HG02763 (cell line): ENCODE measurements at regions not wholly inside any gene's neighbourhood (a gene's known extent, or its start where the extent isn't known, plus 50 kb on each side); places are given as distances from the start of the nearest gene placed in this dataset.

Experiments
- ATAC-seq: cut with Tn5 transposase; IDR thresholded peaks from one replicate; pipeline ENCODE4 v1.9.1; 2021; ENCODE audit warnings: mild to moderate bottlenecking, moderate library complexity; ENCODE audit not compliant: unreplicated experiment

DNA sequence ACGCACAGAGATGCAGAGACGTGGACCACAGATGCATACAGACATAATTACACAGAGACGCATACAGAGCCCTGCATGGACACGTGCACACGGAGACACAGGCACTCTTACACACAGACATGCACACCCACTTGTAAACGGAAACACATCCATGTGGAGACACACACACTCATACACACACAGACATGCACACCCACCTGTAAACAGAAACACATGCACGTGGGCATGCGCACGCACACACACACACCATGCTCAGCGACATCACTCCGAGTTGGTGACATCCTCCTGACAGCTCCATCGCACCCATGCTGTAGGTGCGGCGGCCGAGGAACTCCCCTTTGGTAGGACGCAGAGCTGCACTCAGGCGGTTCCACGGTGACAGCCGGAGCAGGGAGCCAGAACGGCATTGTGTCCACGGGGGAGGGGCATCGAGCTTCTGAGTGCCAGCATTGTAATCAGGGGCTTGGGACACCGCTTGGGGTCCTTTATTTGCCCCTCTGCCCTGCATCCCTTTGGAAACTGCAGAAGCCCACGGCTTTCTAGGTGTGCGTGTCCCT is 233.5 kb downstream of the RBFOX3 start:
- ATAC-seq, result no peak

- ATAC-seq, result no peak
Observed at GRCh38 chr17:79374807-79375206, 236.0 kb downstream of the RBFOX3 start.

DNA sequence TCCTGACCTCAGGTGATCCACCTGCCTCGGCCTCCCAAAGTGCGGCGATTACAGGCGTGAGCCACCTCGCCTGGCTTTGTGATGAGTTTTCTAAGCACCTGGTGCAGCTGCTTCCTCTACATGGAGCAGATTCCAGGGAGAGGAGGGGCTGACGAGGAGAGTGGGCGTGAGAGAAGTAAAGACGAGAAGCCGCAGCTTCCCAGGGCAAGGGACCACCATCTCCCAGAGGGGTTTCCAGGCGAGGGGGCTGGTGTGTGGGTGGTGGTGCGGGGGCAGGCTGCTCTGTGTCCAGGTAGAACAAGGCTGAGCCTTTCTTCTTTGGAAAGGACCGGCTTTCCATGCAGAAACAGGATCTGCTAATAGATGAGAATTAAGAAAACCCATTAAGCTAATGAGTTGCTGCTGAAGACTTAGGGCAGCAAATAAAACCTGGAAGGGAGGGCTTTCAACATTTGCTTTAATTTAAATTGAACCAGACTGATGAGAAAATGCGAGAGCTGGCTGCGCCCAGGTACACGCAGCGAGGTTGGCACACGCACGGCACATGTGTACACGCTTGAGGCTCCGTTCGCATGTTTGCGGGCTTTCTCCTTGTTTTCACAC is 236.7 kb downstream of the RBFOX3 start:
- ATAC-seq, result no peak

DNA sequence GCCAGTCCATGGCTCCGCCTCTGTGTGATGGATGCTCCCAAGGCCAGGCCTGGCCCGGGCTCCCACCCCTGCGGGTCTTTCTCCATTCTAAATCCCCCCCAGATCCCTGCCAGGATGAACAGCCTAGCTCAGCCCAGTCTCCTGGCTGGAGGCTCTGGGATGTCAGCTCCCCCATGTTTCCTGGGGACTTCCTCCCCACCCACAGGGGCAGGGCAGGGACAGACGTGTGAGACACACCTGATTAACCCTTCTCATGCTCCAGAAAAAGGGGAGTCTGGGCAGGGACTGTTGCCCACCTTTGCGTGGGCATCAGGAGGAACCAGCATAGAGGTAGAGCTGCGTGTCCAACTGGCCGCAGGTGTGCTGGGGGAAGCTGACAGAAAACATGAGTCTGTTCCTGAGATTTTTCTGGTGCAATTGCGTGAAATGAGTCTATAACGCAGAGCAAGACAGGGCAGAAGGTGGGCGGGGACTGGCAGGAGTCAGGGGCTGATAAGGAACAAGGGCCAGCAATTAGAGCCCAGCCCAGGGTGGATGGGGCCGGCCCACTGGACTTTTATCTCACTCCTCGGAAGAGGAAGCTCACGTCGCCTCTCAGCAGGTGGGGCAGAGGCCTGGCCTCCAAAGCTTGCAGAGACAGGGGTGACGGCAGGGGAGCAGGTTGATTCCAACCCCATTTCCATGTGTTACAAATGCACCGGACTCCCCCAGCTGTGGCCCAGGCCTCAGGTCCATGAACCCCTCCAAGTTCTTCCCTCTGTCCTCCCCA is 238.2 kb downstream of the RBFOX3 start:
- ATAC-seq, result no peak

- ATAC-seq, result no peak
Observed at GRCh38 chr17:79371984-79372383, 238.9 kb downstream of the RBFOX3 start.

DNA sequence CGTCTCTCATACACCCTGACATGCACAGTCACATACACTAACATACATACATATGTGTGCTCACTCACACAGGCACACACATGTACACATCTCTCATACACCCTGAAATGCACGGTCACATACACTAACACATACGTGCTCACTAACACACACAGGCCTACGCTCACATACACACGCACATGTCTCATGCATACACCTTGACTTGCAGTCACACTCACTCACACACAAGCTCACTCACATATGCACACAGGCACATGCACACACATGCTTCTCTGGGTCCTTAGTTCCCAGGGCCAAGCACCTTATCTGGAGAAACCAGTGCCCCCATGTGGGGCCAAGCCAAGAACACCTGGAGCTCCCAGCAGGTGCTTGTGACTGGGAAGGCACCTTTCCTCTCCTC is 240.3 kb downstream of the RBFOX3 start:
- ATAC-seq, result no peak

- no peak for ATAC-seq
Observed at GRCh38 chr17:79370126-79370525, 240.7 kb downstream of the RBFOX3 start.

GRCh38 chr17:79369532-79369931 is 241.3 kb downstream of the RBFOX3 start:
- no peak for ATAC-seq

DNA sequence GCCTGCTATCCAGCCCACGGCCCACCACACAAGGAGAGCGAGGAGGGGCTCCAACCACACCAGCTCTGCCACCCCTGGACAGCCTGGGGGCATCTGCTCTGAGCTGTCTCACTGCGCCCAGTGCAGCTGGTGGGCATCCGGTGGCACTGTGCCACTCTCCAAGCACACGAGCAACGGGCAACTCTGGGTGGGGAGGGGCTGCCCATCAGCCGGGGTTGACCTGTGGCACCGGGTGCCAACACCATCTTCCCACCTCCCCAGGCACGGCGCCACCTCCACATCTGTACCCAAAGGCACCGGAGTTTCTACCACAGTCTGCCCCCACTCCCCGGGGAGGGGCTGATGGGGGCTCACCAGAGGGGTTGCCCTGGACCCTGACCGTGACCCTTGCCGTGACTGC is 241.8 kb downstream of the RBFOX3 start:
- no peak for ATAC-seq

DNA sequence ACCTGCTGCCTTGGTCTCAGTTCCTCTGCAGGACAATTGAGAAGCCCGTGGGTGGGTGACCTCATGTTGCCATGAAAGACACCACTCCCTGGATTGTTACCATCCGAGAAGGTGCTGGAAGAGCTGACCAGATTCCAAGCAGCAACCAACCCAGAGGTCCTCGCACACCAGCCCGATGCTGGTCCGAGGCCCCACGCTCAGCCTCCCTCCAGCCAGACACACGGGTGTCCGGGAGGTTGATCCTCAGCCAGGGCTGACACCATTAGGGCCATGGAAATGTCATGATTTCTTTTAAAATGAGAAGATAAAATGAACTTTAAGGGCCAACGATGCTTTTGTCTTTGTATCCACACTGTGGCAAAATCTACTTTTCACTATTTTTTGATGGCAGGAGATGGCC is 242.3 kb downstream of the RBFOX3 start:
- ATAC-seq, result no peak

GRCh38 chr17:79366988-79367571 is 243.8 kb downstream of the RBFOX3 start:
- no peak for ATAC-seq

DNA sequence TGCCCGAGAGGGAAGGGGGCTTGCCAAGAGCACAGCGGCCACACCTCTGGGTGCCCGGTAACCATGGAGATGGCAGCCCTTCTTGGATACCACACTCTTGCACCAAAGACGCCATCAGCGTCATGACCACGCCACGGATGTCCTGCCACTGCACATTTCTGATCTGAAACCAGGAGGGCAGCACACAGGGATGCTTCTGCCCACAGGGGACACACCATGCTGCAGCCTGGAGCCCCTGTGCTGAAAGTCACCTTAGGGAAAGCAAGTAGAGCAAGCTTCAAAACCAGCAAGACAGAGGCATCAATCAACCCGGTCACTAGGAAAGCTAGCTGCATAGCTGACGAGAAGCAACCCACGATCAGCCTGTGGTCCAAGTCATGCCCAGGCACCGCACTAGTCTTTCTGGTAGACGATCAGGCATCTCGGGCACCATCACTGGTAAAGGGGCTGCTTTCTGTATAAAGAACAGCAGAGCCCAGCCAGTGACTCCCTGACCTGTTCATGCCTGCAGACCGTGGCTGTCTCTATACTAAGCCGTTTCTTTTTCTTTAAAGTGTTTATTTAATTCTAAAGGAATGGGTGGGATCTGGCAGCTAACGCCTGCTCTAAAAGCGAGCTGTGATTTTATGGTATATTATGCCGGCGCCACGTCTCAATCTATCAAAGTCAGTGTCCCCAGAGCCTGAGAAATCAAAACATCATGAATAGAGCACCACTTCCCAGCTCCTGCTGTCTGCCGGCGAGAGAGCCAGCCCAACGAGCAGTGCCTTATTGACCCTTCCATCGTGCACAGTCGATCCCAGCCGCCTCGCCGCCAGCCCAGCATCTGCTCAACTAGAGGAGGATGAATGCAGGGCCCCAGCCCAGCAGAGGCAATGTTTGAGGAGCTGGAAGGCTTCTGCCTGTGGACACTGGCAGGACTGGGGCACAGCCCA is 244.7 kb downstream of the RBFOX3 start:
- no peak for ATAC-seq

- ATAC-seq, result no peak
Observed at GRCh38 chr17:79365351-79365750, 245.5 kb downstream of the RBFOX3 start.

GRCh38 chr17:79364315-79365094 is 246.3 kb downstream of the RBFOX3 start:
- ATAC-seq, result no peak

DNA sequence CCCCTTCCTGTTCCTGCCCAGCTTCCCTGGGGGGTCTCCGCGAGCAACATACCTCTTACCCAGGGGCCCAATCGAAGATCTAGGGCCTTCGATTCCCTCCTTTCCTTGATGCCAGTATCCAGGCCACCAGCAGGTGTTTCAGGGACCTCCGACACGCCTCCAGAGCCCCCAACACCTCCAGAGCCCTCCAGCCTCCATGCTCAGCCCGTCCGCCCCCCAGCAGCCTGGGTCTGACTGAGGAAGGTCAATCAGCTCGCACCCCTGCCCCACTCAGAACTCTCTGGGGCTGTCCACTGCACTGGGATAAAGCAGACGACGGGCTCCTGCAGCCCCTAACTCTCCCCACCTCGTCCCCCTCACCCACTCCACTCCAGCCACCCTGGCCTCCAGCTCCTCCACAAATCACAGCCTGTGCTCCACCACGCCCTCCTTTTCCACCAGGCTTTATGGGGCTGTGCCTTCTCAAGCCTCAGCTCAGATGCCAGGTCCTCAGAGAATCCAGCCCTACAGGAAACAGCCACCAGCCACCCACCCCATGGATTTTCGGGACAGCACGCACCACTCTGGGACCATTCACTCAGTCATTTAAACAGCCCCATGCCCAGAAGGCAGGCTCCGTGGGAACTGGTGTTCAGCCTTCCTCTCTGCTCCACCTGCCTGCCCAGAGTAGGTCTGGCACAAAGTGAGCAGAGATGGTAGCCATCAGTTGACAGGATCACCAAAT is 247.1 kb downstream of the RBFOX3 start:
- ATAC-seq, result no peak

DNA sequence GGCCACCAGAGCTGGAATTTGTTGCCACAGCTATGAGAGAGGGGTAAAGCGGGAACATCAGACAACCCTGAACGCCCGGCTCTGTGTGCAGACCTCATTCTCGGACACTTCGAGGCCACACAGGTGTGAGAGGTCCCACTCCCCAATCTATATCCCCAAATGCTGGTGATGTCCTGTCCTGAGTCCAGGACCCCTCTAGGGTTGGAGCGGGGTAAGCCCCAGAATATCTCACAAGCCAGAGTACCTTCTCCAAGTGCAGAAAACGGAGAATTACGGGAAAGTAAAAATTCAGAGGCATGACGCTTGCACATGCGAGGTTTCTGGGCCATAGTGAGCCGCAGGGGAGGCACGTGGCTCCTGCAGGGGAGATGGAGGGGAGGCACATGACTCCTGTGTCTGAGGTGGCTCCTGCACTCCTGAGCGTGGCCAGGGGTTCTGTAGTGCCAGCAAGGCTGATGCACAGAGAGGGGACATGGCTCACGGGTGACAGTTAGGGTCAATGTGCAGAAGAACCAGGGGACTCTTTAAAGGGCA is 248.0 kb downstream of the RBFOX3 start:
- ATAC-seq, result no peak

GRCh38 chr17:79361873-79362771 is 248.7 kb downstream of the RBFOX3 start:
- no peak for ATAC-seq

GRCh38 chr17:79361221-79361734 is 249.6 kb downstream of the RBFOX3 start:
- no peak for ATAC-seq
